GM21576 (cell line): ENCODE measurements at regions not wholly inside any gene's neighbourhood (a gene's known extent, or its start where the extent isn't known, plus 50 kb on each side); places are given as distances from the start of the nearest gene placed in this dataset.
A peak's percentile ranks its signal among the peaks of the same experiment; 100 is the strongest.
"Not testable (repeated sequence)": the region's sequence is repeated elsewhere in the genome, so short reads cannot be mapped to it uniquely, and the experiment has no call there.

ENCODE experiments used
- ATAC-seq: cut with Tn5 transposase; IDR thresholded peaks from one replicate; pipeline ENCODE4 v1.9.1; 2021; ENCODE audit warnings: mild to moderate bottlenecking, moderate library complexity; ENCODE audit not compliant: unreplicated experiment

GRCh38 chr12:34097213-34097612 lies 74.9 kb downstream of the ALG10 start:
- no peak for ATAC-seq

- no peak for ATAC-seq
Measured at GRCh38 chr12:34105392-34105933, 83.2 kb downstream of the ALG10 start.

GRCh38 chr12:34106172-34106571 lies 83.9 kb downstream of the ALG10 start:
- ATAC-seq = no peak

- no peak for ATAC-seq
Measured at GRCh38 chr12:34107016-34107415, 84.7 kb downstream of the ALG10 start.

GRCh38 chr12:34107781-34108404 lies 85.6 kb downstream of the ALG10 start:
- ATAC-seq = no peak

GRCh38 chr12:34108405-34108803 lies 86.1 kb downstream of the ALG10 start:
- ATAC-seq = no peak

GRCh38 chr12:34108967-34109366 lies 86.7 kb downstream of the ALG10 start:
- no peak for ATAC-seq

GRCh38 chr12:34109390-34109789 lies 87.1 kb downstream of the ALG10 start:
- no peak for ATAC-seq

GRCh38 chr12:34109909-34110531 lies 87.7 kb downstream of the ALG10 start:
- ATAC-seq = not testable (repeated sequence)

- ATAC-seq = no peak
Measured at GRCh38 chr12:34119366-34119765, 97.1 kb downstream of the ALG10 start.

- no peak for ATAC-seq
Measured at GRCh38 chr12:34121360-34121759, 99.1 kb downstream of the ALG10 start.

GRCh38 chr12:34123092-34123491 lies 100.8 kb downstream of the ALG10 start:
- ATAC-seq = peak; percentile 63

- ATAC-seq = no peak
Measured at GRCh38 chr12:34124608-34125007, 102.3 kb downstream of the ALG10 start.

- ATAC-seq = no peak
Measured at GRCh38 chr12:34126239-34126641, 103.9 kb downstream of the ALG10 start.

- ATAC-seq = no peak
Measured at GRCh38 chr12:34126805-34127204, 104.5 kb downstream of the ALG10 start.

GRCh38 chr12:34127379-34127778 lies 105.1 kb downstream of the ALG10 start:
- ATAC-seq = not testable (repeated sequence)

GRCh38 chr12:34142430-34142829 lies 120.1 kb downstream of the ALG10 start:
- ATAC-seq = no peak

GRCh38 chr12:34151019-34151418 lies 128.7 kb downstream of the ALG10 start:
- no peak for ATAC-seq

- ATAC-seq = no peak
Measured at GRCh38 chr12:34163443-34163842, 141.1 kb downstream of the ALG10 start.

- no peak for ATAC-seq
Measured at GRCh38 chr12:34166427-34167060, 144.2 kb downstream of the ALG10 start.

- not testable (repeated sequence) for ATAC-seq
Measured at GRCh38 chr12:34168507-34168906, 146.2 kb downstream of the ALG10 start.

GRCh38 chr12:34186492-34186891 lies 164.2 kb downstream of the ALG10 start:
- ATAC-seq = no peak
